ENCODE measurements at regions not wholly inside any gene's neighbourhood (a gene's known extent, or its start where the extent isn't known, plus 50 kb on each side); places are given as distances from the start of the nearest gene placed in this dataset.

DNA sequence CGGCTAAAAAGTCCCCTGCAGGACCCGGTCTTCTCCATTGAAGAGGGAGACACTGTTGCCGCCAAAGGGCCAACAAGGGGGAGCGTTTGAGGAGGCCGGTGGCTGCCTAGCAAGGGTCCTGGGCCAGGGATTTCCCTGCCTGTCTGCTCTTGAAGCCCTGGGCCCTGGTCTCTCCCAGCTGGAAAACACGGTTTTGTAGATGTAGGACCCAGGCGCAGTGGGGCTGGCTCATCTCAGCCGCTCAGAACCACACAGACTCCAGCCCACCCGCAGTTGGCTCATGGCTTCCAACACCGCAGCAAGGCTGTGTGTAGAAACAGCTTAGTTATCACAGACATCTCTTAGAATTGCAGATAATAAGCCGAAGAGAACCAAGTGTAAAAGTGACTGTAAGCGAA lies 57.1 kb upstream of the TWIST2 start:
- Mint-ChIP-seq H3K4me3 (no peak overlapping the region), H3K36me3 (no peaks in the 10 kb centered on the region), H3K27ac (peak overlapping the region in 1 of 7 donors; percentile 30), H3K27me3 (ENCODE audit: low read depth in 3 of 3) (peaks cover 1 to 6% (median 4%) of the 10 kb centered on the region in 3 donors), H3K9me3 (peaks cover 0 to 8% (median 1%) of the 10 kb centered on the region in 7 donors), H3K4me1 (no peaks in the 10 kb centered on the region)
- H3K36me3 ChIP-seq (replicated peaks in 1 of 2; ENCODE audit: control insufficient read depth in 1 of 2, insufficient read depth in 2 of 2, low read length in 2 of 2): no peaks in the 10 kb centered on the region
- WGBS (ENCODE audit: insufficient coverage): 95% methylated on average over 8 of the region's 12 CpGs
- no peaks in the 10 kb centered on the region for H3K27me3 ChIP-seq (ENCODE audit: control insufficient read depth in 2 of 2, insufficient read depth in 2 of 2, low read length in 2 of 2)
- no peaks in the 10 kb centered on the region for H3K4me1 ChIP-seq (ENCODE audit: control insufficient read depth in 1 of 2, insufficient read depth in 2 of 2, low read length in 2 of 2)
- H3K9ac ChIP-seq (ENCODE audit: insufficient read depth, low read length, poor library complexity, severe bottlenecking): no peak overlapping the region
- DNase-seq: no peak
- H3K9me3 ChIP-seq (replicated peaks in 1 of 2; ENCODE audit: control insufficient read depth in 1 of 2, insufficient read depth in 1 of 2, low read length in 2 of 2): peaks cover 6% of the 10 kb centered on the region in 2 donors
- no peak overlapping the region for H3K4me3 ChIP-seq (replicated peaks in 1 of 3; ENCODE audit: low read depth in 2 of 3, low read length in 3 of 3)
- intact Hi-C loops (cut with micrococcal nuclease): no loop called here
- TF ChIP-seq, protein P1, sequence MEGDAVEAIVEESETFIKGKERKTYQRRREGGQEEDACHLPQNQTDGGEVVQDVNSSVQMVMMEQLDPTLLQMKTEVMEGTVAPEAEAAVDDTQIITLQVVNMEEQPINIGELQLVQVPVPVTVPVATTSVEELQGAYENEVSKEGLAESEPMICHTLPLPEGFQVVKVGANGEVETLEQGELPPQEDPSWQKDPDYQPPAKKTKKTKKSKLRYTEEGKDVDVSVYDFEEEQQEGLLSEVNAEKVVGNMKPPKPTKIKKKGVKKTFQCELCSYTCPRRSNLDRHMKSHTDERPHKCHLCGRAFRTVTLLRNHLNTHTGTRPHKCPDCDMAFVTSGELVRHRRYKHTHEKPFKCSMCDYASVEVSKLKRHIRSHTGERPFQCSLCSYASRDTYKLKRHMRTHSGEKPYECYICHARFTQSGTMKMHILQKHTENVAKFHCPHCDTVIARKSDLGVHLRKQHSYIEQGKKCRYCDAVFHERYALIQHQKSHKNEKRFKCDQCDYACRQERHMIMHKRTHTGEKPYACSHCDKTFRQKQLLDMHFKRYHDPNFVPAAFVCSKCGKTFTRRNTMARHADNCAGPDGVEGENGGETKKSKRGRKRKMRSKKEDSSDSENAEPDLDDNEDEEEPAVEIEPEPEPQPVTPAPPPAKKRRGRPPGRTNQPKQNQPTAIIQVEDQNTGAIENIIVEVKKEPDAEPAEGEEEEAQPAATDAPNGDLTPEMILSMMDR (IDR thresholded peaks at IDR 0.05): no peak
- no peak overlapping the region for H3K4me2 ChIP-seq (replicated peaks; ENCODE audit: extremely low read depth, low read length, poor library complexity, severe bottlenecking)
- no peak overlapping the region for H2AFZ ChIP-seq (ENCODE audit: insufficient read depth, low read depth, low read length, poor library complexity, severe bottlenecking)
- H3K27ac ChIP-seq (ENCODE audit: low read depth in 1 of 2, low read length in 2 of 2): no peak overlapping the region
- no peaks in the 10 kb centered on the region for H3K79me2 ChIP-seq (ENCODE audit: insufficient read depth, low read length)
- H4K20me1 ChIP-seq (ENCODE audit: insufficient read depth, low read length): no peaks in the 10 kb centered on the region

DNA sequence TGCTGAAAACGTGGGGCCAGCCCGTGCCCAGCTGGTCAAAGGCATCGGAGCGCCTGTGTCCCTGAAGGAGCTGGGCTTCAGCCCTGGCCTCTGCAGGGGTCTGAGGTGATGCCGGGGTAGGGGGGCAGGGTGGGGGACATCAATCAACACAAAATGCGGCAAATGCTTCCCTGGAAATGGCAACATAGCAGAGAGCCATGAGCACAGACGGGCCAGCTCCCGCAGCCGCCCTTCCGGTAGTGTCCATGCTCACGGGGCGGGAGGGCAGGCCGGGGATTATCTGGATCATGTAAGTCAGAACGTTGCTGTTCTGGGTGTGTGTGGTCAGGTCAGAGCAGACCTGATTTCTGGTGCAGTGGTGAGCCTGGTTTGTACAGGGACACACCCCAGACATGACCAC lies 56.5 kb upstream of the TWIST2 start:
- no peak for DNase-seq
- TF ChIP-seq, protein P1 (IDR thresholded peaks at IDR 0.05): no peak
- peaks cover 0 to 6% (median 4%) of the 10 kb centered on the region in 3 donors for H3K27me3 Mint-ChIP-seq (ENCODE audit: low read depth in 3 of 3)
- no peak overlapping the region for H3K4me2 ChIP-seq (replicated peaks; ENCODE audit: extremely low read depth, low read length, poor library complexity, severe bottlenecking)
- H3K4me1 ChIP-seq (ENCODE audit: control insufficient read depth in 1 of 2, insufficient read depth in 2 of 2, low read length in 2 of 2): no peaks in the 10 kb centered on the region
- H3K79me2 ChIP-seq (ENCODE audit: insufficient read depth, low read length): no peaks in the 10 kb centered on the region
- H4K20me1 ChIP-seq (ENCODE audit: insufficient read depth, low read length): no peaks in the 10 kb centered on the region
- no peaks in the 10 kb centered on the region for H3K4me1 Mint-ChIP-seq
- H3K27me3 ChIP-seq (ENCODE audit: control insufficient read depth in 2 of 2, insufficient read depth in 2 of 2, low read length in 2 of 2): no peaks in the 10 kb centered on the region
- no peak overlapping the region for H2AFZ ChIP-seq (ENCODE audit: insufficient read depth, low read depth, low read length, poor library complexity, severe bottlenecking)
- intact Hi-C loops (cut with micrococcal nuclease): no loop called here
- H3K36me3 ChIP-seq (replicated peaks in 1 of 2; ENCODE audit: control insufficient read depth in 1 of 2, insufficient read depth in 2 of 2, low read length in 2 of 2): no peaks in the 10 kb centered on the region
- peaks cover 0 to 10% (median 3%) of the 10 kb centered on the region in 7 donors for H3K9me3 Mint-ChIP-seq
- H3K36me3 Mint-ChIP-seq: no peaks in the 10 kb centered on the region
- peaks cover 6 to 11% of the 10 kb centered on the region in 2 donors for H3K9me3 ChIP-seq (replicated peaks in 1 of 2; ENCODE audit: control insufficient read depth in 1 of 2, insufficient read depth in 1 of 2, low read length in 2 of 2)
- H3K4me3 ChIP-seq (replicated peaks in 1 of 3; ENCODE audit: low read depth in 2 of 3, low read length in 3 of 3): no peak overlapping the region
- H3K9ac ChIP-seq (ENCODE audit: insufficient read depth, low read length, poor library complexity, severe bottlenecking): no peak overlapping the region
- WGBS (ENCODE audit: insufficient coverage): 95% methylated on average over 14 of the region's 14 CpGs
- H3K27ac Mint-ChIP-seq: no peak overlapping the region
- H3K4me3 Mint-ChIP-seq: no peak overlapping the region
- no peak overlapping the region for H3K27ac ChIP-seq (ENCODE audit: low read depth in 1 of 2, low read length in 2 of 2)

All from CD14-positive monocyte (primary cell).